ENCODE measurements at regions not wholly inside any gene's neighbourhood (a gene's known extent, or its start where the extent isn't known, plus 50 kb on each side); places are given as distances from the start of the nearest gene placed in this dataset.

GRCh38 chr3:13200465-13200864 is 127.2 kb upstream of the IQSEC1 start:
- TF ChIP-seq CTCF (conservative IDR thresholded peaks at IDR 0.05; ENCODE audit: low read depth, low read length), result no peak
- no peak for TF ChIP-seq USF2 (IDR thresholded peaks at IDR 0.05; ENCODE audit: low read depth, low read length)
- TF ChIP-seq POLR2A (IDR thresholded peaks at IDR 0.05; ENCODE audit: low read depth, low read length), result no peak
- no peak for TF ChIP-seq CEBPB (IDR thresholded peaks at IDR 0.05; ENCODE audit: low read depth, low read length)
- TF ChIP-seq RAD21 (IDR thresholded peaks at IDR 0.05; ENCODE audit: low read length), result no peak
